ENCODE measurements at regions not wholly inside any gene's neighbourhood (a gene's known extent, or its start where the extent isn't known, plus 50 kb on each side); places are given as distances from the start of the nearest gene placed in this dataset.
"Not testable (repeated sequence)": the region's sequence is repeated elsewhere in the genome, so short reads cannot be mapped to it uniquely, and the experiment has no call there.

GRCh38 chr7:63856466-63856865, 142.2 kb upstream of the ZNF722 start:
- DNase-seq; intact Hi-C loops (cut with micrococcal nuclease): not testable (repeated sequence)

GRCh38 chr7:63867127-63867526, 131.5 kb upstream of the ZNF722 start:
- intact Hi-C loops (cut with micrococcal nuclease): no loop called here
- no peak for ATAC-seq
- DNase-seq: no peak

More at GRCh38 chr7:63856466-63856865, 142.2 kb upstream of the ZNF722 start:
- ATAC-seq: not testable (repeated sequence)

GRCh38 chr7:63874242-63874641, 124.4 kb upstream of the ZNF722 start:
- DNase-seq; intact Hi-C loops (cut with micrococcal nuclease); ATAC-seq: not testable (repeated sequence)

- intact Hi-C loops (cut with micrococcal nuclease): no loop called here
- DNase-seq (no peak), ATAC-seq (no peak)
Observed at GRCh38 chr7:63876707-63877322, 121.8 kb upstream of the ZNF722 start.

- intact Hi-C loops (cut with micrococcal nuclease): no loop called here
- no peak for DNase-seq
- no peak for ATAC-seq
Observed at GRCh38 chr7:63887031-63887430, 111.6 kb upstream of the ZNF722 start.

GRCh38 chr7:63899691-63900393, 98.8 kb upstream of the ZNF722 start:
- intact Hi-C loops (cut with micrococcal nuclease): no loop called here
- ATAC-seq: peak; percentile 94
- peak; percentile 87 for DNase-seq

GRCh38 chr7:63900394-63901203, 98.0 kb upstream of the ZNF722 start:
- DNase-seq: peak; percentile 93
- intact Hi-C loops (cut with micrococcal nuclease): no loop called here
- ATAC-seq: peak; percentile 99

GRCh38 chr7:63901204-63901506, 97.5 kb upstream of the ZNF722 start:
- intact Hi-C loops (cut with micrococcal nuclease): not testable (repeated sequence)
- ATAC-seq: peak; percentile 36
- peak; percentile 33 for DNase-seq

GRCh38 chr7:63918986-63919385, 79.7 kb upstream of the ZNF722 start:
- ATAC-seq: no peak
- intact Hi-C loops (cut with micrococcal nuclease): no loop called here
- DNase-seq: no peak

GRCh38 chr7:63925262-63925625, 73.4 kb upstream of the ZNF722 start:
- intact Hi-C loops (cut with micrococcal nuclease): no loop called here
- no peak for DNase-seq
- ATAC-seq: no peak

GRCh38 chr7:63925626-63926460, 72.8 kb upstream of the ZNF722 start:
- DNase-seq: peak; percentile 95
- intact Hi-C loops (cut with micrococcal nuclease): no loop called here

GRCh38 chr7:63927261-63927660, 71.4 kb upstream of the ZNF722 start:
- no peak for ATAC-seq
- DNase-seq: no peak
- intact Hi-C loops (cut with micrococcal nuclease): no loop called here

More at GRCh38 chr7:63925626-63926460, 72.8 kb upstream of the ZNF722 start:
- ATAC-seq: peak; percentile 99

GRCh38 chr7:63931057-63931600, 67.5 kb upstream of the ZNF722 start:
- DNase-seq (no peak), ATAC-seq (no peak)
- intact Hi-C loops (cut with micrococcal nuclease): no loop called here

GRCh38 chr7:63931985-63932577, 66.6 kb upstream of the ZNF722 start:
- no peak for ATAC-seq
- DNase-seq: no peak
- intact Hi-C loops (cut with micrococcal nuclease): no loop called here

All from left ventricle myocardium superior (tissue), 1 donor.